ENCODE measurements at regions not wholly inside any gene's neighbourhood (a gene's known extent, or its start where the extent isn't known, plus 50 kb on each side); places are given as distances from the start of the nearest gene placed in this dataset.

DNA sequence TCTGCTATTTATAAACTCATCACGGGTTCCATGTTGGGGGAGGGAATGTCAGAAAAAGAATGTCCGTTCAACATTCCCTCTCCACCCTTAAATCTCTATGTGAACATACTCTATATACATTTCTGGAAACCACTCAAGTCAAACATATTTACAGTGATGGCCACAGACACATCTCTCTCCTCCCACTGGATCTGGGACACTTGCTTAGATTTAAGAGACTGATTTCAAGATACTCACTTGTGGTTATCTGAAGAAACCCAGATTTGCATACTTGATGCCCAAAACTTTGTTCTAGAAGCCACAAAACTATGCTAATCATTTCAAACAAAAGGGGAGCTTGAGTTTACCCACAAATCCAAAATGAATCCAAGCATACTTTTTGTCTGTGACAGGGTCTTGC, 182.9 kb upstream of the SOX9 start:
- no peak for DNase-seq

DNA sequence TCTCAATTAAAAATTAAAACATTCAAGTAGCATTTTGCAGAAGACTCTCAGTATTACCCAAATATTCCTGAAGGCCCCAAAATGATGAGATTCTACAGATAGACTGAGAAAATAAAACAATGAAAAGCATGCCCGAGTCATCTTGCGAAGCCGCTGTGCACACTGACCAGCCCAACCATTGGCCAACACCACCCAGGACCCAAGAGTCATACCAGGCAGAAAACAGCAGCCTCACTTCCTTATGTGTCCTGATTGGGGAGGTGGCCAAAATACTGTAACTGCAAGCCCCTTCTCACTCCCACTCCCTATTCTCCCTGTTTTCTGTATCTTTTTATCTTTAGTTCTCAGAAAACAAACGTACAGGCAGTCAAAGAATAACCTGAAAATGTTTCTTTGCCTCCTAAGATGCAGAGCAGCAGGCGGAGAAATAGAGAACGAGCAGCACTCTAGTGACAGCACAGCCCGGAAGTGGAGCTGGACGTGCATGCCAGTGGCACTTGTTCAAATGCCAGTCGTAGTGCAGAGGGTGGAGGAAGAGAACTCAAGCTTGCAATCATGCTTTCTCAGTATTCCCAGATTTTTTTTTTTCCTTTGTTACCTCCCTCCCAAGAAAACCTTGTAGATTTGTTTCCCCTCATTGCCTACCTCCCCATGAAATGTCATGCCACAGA, 182.3 kb upstream of the SOX9 start:
- no peak for DNase-seq

DNA sequence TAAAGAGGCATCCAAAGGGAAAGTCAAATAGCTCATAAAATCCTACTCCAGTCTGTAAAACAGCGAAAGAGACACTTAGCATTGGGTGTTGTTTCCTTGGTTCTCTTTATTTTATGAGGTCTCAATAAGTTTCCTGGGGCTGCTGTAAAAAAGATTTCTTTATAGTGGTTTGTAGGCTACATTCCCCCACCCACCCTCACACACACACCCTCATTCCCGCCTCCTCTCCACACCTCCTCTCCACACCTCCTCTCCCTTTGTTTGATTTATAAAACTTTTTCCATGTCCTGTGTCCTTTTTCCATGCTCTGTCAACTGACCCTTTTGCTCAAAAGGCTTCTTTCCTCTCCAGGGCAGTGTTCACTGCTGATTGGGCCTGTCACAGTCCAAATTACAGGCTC, 178.9 kb upstream of the SOX9 start:
- DNase-seq = no peak

DNA sequence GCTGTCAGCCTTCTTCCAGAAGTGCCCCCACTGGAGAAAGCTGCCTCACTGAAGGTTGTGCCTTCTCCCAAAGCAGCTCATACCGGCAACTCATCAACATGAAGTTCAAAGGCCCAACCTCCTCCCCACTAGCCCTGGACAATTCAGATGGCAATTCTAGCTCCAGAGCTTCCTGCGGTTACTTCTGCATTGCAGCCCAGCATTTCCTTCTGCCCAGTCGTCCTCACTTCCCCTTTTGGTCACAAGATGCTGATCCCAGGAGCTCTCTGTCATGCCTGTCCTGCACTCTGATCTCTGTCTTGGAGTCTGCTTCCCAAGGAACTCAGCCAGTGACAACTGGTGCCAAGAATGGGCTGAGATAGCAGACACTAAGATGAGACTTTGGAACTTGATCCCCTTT, 178.2 kb upstream of the SOX9 start:
- DNase-seq = no peak

- no peak for DNase-seq
Measured at GRCh38 chr17:71948703-71949422, 172.0 kb upstream of the SOX9 start.

DNA sequence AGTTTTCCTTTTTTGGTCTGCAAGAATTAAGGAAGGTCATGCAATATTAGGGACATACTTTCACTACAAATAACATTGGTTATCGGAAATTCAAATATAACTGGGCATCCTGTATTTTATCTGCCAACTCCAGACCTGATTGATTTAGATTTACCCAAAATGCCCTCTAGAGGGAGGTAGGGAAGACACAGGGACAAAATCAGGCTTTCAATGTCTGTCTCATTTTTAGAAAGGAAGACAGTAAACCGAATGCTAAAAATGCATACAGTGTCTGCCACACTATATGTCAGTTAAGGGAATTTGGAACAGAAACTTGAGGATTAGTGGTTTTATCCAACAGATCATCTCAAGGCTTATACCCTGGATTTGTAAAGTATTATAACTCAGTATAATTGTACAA, 161.7 kb upstream of the SOX9 start:
- no peak for DNase-seq

DNA sequence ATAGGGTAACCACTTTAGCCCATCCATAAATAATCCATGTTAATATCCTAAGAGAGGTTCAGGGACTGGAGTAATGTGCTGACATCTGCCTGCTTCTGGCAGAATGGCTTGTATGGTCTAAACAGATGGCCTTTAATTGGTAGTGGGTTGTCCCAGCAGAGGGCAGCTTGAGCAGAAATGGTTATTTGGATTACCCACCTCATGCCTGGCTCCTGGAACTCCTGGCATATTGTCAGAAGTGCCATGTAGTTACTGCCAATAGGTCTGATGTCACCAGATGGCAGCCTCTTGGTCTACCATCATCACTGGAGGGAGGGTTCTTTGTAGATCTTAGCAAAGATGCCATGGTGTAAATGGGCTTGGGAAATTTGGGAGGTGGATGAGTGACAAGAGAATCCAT, 157.5 kb upstream of the SOX9 start:
- DNase-seq = no peak

- DNase-seq = no peak
Measured at GRCh38 chr17:71963791-71964190, 157.0 kb upstream of the SOX9 start.

DNA sequence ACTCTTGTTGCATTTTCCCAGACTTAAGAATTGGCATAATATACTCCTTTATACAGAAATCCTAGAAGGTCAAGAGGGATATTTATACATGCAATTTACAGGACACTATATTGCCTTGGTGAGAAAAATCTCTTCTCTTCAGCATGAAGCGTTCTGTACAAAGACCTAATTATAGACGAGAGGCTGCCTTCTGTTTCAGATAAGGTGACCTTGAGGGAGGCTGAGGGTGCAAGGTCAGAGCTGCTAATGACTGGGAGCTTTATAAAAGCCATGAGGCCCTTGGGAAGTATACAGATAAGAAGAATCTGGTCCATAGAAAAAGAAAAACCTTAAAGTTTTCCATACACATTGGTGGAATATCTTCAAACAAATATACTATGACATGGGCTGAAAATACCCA, 156.3 kb upstream of the SOX9 start:
- DNase-seq = no peak

GRCh38 chr17:71966055-71966454, 154.8 kb upstream of the SOX9 start:
- no peak for DNase-seq

DNA sequence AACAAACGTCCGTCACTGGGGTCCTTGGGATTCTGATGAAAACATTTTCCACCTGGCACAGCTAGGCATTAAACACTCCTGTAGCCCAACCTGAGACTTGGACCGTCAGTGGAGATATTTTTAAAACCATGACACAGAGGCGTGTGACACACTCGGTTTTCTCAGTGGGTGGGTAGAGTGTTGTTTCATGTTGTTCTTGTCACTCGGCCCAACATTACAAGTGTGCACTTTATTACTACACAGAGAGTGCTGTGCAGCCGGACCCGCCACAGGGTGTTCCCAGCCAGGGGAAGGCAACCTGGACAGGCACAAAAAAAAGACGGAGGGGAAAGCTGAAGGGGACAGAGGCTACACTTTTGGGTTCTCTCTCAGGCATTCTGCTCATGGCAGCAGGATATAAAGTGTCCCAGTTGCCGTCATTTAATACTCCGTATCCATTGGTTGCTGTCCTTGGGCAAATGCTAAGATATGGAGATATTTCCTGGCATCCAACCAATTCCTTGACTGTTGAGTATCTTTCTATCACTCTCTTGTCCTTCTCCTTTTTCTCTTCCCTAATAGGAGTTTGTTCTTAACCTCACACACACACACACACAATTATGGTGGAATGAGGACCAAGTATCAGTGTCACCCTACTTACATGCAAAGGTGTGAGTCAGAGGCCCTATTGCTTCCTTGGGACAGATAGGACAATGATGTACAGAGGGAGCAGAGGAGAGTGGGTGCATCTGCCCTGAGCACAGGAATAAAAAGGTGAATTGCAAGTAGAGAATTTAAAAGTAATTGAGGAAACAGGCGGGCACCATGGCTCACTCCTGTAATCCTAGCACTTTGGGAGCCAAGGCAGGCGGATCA, 154.1 kb upstream of the SOX9 start:
- DNase-seq = no peak

- no peak for DNase-seq
Measured at GRCh38 chr17:71969500-71969899, 151.3 kb upstream of the SOX9 start.

- DNase-seq = no peak
Measured at GRCh38 chr17:71970312-71970711, 150.5 kb upstream of the SOX9 start.

- DNase-seq = no peak
Measured at GRCh38 chr17:71974051-71974450, 146.8 kb upstream of the SOX9 start.

GRCh38 chr17:71975331-71975801, 145.5 kb upstream of the SOX9 start:
- DNase-seq = peak; percentile 61

DNA sequence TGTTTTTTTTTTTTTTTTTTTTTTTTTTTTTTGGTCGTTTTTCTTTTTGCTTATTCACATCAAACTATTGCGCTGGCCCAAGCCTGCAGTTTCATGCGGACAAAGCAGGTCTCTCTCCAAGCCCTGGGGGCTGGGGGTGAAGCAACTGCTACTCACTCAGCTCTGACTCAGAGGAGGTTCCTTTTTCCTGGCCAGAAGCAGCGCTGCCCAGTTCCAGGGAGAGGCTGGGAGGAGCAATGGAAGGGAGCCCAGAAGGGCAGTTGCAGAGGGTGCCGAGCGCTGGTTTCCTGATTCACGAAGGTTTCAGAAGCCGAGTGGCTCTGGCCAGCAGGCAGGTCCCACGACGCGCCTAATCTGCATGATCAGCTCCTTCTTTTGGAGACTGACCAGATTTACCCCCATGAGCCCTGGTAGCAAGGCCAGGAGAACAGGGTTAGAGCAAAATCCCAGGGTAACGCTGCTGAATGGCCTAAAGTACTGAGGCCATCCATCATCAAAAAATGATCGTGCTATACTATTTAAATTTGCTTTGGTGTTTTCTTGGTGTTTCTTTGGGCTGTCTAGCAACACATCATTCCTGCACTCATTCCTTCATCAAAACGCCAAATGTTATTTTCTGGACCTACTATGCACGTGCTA, 144.7 kb upstream of the SOX9 start:
- peak; percentile 16 for DNase-seq

DNA sequence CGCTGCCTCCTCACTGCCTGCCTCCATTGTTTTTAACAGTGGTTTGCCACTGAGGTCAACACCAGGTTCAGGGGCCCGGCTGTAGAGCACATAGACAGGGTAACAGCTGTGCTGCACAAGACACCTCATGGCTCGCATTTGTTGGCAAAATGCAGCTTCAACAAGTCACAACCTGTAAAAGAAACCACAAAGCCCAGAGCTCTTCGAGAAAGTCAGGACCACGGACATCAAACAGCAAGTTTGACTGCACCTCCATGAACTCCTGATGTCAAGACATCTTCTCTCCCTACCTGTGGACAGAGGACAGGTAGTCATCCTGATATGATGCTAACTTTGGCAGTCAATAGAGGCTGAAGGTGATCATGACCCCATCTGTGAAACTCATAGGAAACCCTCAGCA, 142.4 kb upstream of the SOX9 start:
- no peak for DNase-seq

GRCh38 chr17:71980171-71980570, 140.6 kb upstream of the SOX9 start:
- no peak for DNase-seq

- DNase-seq = no peak
Measured at GRCh38 chr17:71983828-71984227, 137.0 kb upstream of the SOX9 start.

DNA sequence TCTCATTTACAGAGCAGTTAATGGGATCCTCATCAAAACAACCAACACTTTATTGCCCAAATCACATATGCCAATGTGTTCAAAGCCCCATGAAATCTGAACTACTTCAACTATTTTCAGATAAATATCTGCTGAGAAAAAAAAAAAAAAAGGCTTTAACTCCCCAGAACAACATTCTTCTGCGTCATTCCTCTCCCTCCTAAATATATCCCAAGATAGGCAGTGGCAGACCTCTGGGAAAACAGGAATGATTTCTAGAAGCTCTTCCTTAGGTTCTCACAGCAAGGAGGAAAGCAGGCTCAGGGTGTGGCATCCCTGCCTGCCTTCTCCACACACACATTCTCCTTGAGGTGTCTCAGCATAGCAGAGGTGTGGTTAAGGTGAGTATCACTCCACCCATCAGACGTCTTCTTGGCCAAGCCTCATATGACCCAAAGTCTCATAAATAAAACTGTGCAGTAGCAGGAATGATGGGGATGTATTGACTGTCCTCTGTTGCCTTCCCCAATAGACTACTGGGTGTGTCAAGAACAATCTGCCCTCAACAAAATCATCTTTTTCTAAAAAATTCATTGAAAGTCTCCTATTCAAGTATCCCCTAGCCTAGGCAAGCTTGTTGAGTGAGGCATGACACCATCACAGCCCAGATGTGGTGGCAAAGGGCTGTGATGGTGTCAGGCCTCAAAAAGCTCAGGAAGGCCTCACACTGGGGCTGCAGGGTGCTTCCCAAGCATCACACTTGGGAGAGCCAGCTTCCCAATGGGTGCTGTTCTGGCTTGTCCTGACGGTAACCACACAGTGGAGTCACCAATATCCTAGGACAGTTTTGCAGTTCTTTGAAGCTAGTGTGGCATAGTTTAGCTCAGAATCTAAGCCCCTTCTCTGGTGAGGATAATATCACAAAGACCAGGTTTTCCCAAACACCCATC, 135.4 kb upstream of the SOX9 start:
- DNase-seq = no peak

GRCh38 chr17:71986886-71987285, 133.9 kb upstream of the SOX9 start:
- no peak for DNase-seq

GRCh38 chr17:71987634-71988033, 133.2 kb upstream of the SOX9 start:
- no peak for DNase-seq

Measured in right kidney (tissue), 1 donor.